Neural crest cell (in vitro differentiated cells): ENCODE measurements at regions not wholly inside any gene's neighbourhood (a gene's known extent, or its start where the extent isn't known, plus 50 kb on each side); places are given as distances from the start of the nearest gene placed in this dataset.
"Not testable (repeated sequence)": the region's sequence is repeated elsewhere in the genome, so short reads cannot be mapped to it uniquely, and the experiment has no call there.

ENCODE experiments used
- DNase-seq: peaks from one replicate; pipeline ENCODE4 v3.0.0; 2021; ENCODE audit warnings: low read depth, mixed read lengths, low spot score
- H3K27ac Mint-ChIP-seq: one replicate; pipeline ENCODE4 v1.8.0; 2021; ENCODE audit warnings: mild to moderate bottlenecking, mixed read lengths; ENCODE audit not compliant: unreplicated experiment
- H3K27me3 Mint-ChIP-seq: 2 replicates; pipeline ENCODE4 v1.8.0; 2021; ENCODE audit warnings: low read depth, mild to moderate bottlenecking, mixed read lengths
- H3K36me3 Mint-ChIP-seq: 2 replicates; pipeline ENCODE4 v1.8.0; 2021; ENCODE audit warnings: low read depth, mild to moderate bottlenecking, mixed read lengths
- H3K4me1 Mint-ChIP-seq: 2 replicates; pipeline ENCODE4 v1.8.0; 2021; ENCODE audit warnings: mixed read lengths
- H3K4me3 Mint-ChIP-seq: one replicate; pipeline ENCODE4 v1.8.0; 2021; ENCODE audit warnings: mild to moderate bottlenecking, mixed read lengths
- H3K9me3 Mint-ChIP-seq: 2 replicates; pipeline ENCODE4 v1.8.0; 2021; ENCODE audit warnings: mixed read lengths
- TF ChIP-seq, protein P1 (sequence below): fragments of 200-600 bp; sonication (generic); conservative IDR thresholded peaks from 2 replicates; pipeline ENCODE4 v1.5.0; 2021; ENCODE audit warnings: antibody characterized with exemption, mild to moderate bottlenecking

- H3K4me1 Mint-ChIP-seq, result peaks cover 18% of the 10 kb centered on the region
- no peak for DNase-seq
- peaks cover 7% of the 10 kb centered on the region for H3K27me3 Mint-ChIP-seq
- TF ChIP-seq, protein P1, sequence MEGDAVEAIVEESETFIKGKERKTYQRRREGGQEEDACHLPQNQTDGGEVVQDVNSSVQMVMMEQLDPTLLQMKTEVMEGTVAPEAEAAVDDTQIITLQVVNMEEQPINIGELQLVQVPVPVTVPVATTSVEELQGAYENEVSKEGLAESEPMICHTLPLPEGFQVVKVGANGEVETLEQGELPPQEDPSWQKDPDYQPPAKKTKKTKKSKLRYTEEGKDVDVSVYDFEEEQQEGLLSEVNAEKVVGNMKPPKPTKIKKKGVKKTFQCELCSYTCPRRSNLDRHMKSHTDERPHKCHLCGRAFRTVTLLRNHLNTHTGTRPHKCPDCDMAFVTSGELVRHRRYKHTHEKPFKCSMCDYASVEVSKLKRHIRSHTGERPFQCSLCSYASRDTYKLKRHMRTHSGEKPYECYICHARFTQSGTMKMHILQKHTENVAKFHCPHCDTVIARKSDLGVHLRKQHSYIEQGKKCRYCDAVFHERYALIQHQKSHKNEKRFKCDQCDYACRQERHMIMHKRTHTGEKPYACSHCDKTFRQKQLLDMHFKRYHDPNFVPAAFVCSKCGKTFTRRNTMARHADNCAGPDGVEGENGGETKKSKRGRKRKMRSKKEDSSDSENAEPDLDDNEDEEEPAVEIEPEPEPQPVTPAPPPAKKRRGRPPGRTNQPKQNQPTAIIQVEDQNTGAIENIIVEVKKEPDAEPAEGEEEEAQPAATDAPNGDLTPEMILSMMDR, result no peak
- no peak overlapping the region for H3K4me3 Mint-ChIP-seq
- H3K36me3 Mint-ChIP-seq, result no peaks in the 10 kb centered on the region
- no peak overlapping the region for H3K27ac Mint-ChIP-seq
- H3K9me3 Mint-ChIP-seq, result peaks cover 2% of the 10 kb centered on the region
Observed at GRCh38 chr7:115572111-115572510, 458.5 kb downstream of the TFEC start.

DNA sequence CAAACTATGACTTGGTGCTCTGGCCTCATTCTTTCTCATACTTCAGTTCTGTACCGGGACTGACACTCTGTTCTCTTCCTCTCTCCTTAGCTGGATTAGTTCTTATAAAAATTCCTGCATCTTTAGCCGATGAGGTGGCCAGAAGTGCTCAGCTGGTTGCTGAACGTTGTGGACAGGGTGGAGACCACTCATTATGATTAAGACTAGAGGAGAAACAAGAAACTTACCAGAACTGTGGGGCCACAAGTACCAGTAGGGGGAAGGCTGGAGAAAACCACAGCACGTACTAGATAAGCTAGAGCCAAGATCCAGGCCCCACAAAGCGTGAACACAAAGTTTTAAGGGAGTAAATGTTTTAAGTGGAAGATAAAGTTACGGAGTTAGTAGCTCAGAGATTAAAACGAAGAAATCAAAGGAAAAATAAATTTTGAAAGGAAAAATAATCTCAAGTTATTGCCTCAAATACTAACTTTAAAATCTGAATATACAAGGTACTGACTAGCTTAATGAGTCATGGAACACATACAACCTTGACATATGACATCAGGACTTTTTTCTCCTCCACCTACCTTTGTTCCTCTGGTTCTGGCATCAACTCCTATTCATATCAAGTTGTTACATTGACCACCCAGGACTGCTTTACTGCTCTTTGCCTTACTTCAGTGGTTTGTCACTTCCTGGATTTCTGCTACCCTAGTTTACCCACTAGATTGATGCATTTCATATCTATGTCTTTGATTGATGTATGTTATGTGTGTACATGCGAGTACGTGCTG, 469.0 kb downstream of the TFEC start:
- DNase-seq, result no peak
- TF ChIP-seq, protein P1, result no peak
- H3K4me1 Mint-ChIP-seq, result peaks cover 6% of the 10 kb centered on the region
- no peaks in the 10 kb centered on the region for H3K27me3 Mint-ChIP-seq
- no peaks in the 10 kb centered on the region for H3K36me3 Mint-ChIP-seq
- H3K4me3 Mint-ChIP-seq, result no peak overlapping the region
- no peaks in the 10 kb centered on the region for H3K9me3 Mint-ChIP-seq
- H3K27ac Mint-ChIP-seq, result no peak overlapping the region

GRCh38 chr7:115559877-115560276, 470.7 kb downstream of the TFEC start:
- Mint-ChIP-seq H3K4me3 (no peak overlapping the region), H3K27me3 (no peaks in the 10 kb centered on the region), H3K27ac (no peak overlapping the region), H3K9me3 (no peaks in the 10 kb centered on the region), H3K36me3 (no peaks in the 10 kb centered on the region), H3K4me1 (peaks cover 6% of the 10 kb centered on the region)
- TF ChIP-seq, protein P1, result no peak
- no peak for DNase-seq

- Mint-ChIP-seq H3K9me3 (no peaks in the 10 kb centered on the region), H3K4me1 (peaks cover 6% of the 10 kb centered on the region), H3K27me3 (no peaks in the 10 kb centered on the region), H3K36me3 (no peaks in the 10 kb centered on the region), H3K4me3 (no peak overlapping the region), H3K27ac (no peak overlapping the region)
- no peak for DNase-seq
- TF ChIP-seq, protein P1, result no peak
Observed at GRCh38 chr7:115558161-115558560, 472.4 kb downstream of the TFEC start.

GRCh38 chr7:115557296-115557695, 473.3 kb downstream of the TFEC start:
- H3K4me3 Mint-ChIP-seq, H3K36me3 Mint-ChIP-seq, H3K4me1 Mint-ChIP-seq, H3K27me3 Mint-ChIP-seq, H3K27ac Mint-ChIP-seq, H3K9me3 Mint-ChIP-seq, DNase-seq: not testable (repeated sequence)

GRCh38 chr7:115552766-115553165, 477.8 kb downstream of the TFEC start:
- Mint-ChIP-seq H3K27me3 (no peaks in the 10 kb centered on the region), H3K36me3 (no peaks in the 10 kb centered on the region), H3K4me1 (no peaks in the 10 kb centered on the region), H3K4me3 (no peak overlapping the region), H3K9me3 (no peaks in the 10 kb centered on the region), H3K27ac (no peak overlapping the region)
- TF ChIP-seq, protein P1, result no peak
- no peak for DNase-seq
